Subcutaneous abdominal adipose tissue (tissue), 5 donors: ENCODE measurements at regions not wholly inside any gene's neighbourhood (a gene's known extent, or its start where the extent isn't known, plus 50 kb on each side); places are given as distances from the start of the nearest gene placed in this dataset.

Experiments
- H3K27ac ChIP-seq: one replicate; pipeline ENCODE4 v1.7.0; 2013; ENCODE audit warnings: low read depth, mild to moderate bottlenecking, inconsistent platforms, low read length, moderate library complexity
- H3K27me3 ChIP-seq, 5 donors: one replicate each; pipeline ENCODE4 v1.7.0; 2013; ENCODE audit warnings: low read length in 5 of 5, inconsistent platforms in 1 of 5; ENCODE audit not compliant: control insufficient read depth in 5 of 5, insufficient read depth in 4 of 5
- H3K36me3 ChIP-seq, 5 donors: one replicate each; pipeline ENCODE4 v1.7.0; 2013; ENCODE audit warnings: low read length in 5 of 5; ENCODE audit not compliant: control insufficient read depth in 5 of 5, insufficient read depth in 5 of 5
- H3K4me1 ChIP-seq, 5 donors: one replicate each; pipeline ENCODE4 v1.7.0; 2013; ENCODE audit warnings: low read length in 5 of 5, mild to moderate bottlenecking in 3 of 5, moderate library complexity in 1 of 5; ENCODE audit not compliant: control insufficient read depth in 5 of 5, insufficient read depth in 5 of 5
- H3K4me3 ChIP-seq, 5 donors: one replicate each; pipeline ENCODE4 v1.7.0; 2013; ENCODE audit warnings: low read length in 5 of 5, low read depth in 1 of 5
- H3K9ac ChIP-seq, 5 donors: one replicate each; pipeline ENCODE4 v1.7.0; 2013; ENCODE audit warnings: low read length in 5 of 5, mild to moderate bottlenecking in 4 of 5, moderate library complexity in 3 of 5
- H3K9me3 ChIP-seq, 5 donors: one replicate each; pipeline ENCODE4 v1.7.0; 2013; ENCODE audit warnings: low read length in 5 of 5; ENCODE audit not compliant: control insufficient read depth in 5 of 5
- donor health status: healthy.
- donor health status: healthy.
- donor health status: healthy.
- donor health status: healthy.
- donor health status: healthy.

- Histone ChIP-seq H3K9me3 (no peaks in the 10 kb centered on the region), H3K9ac (no peak overlapping the region), H3K4me3 (no peak overlapping the region), H3K4me1 (no peaks in the 10 kb centered on the region), H3K36me3 (no peaks in the 10 kb centered on the region), H3K27ac (no peak overlapping the region), H3K27me3 (peaks cover 0 to 3% (median 0%) of the 10 kb centered on the region in 5 donors)
These were observed 142.6 kb downstream of the UTP18 start for GRCh38 chr17:51402899-51403298.

- Histone ChIP-seq H3K27me3 (peaks cover 0 to 4% (median 0%) of the 10 kb centered on the region in 5 donors), H3K27ac (no peak overlapping the region), H3K36me3 (no peaks in the 10 kb centered on the region), H3K4me3 (no peak overlapping the region), H3K9ac (no peak overlapping the region), H3K9me3 (no peaks in the 10 kb centered on the region), H3K4me1 (no peaks in the 10 kb centered on the region)
These were observed 147.2 kb downstream of the UTP18 start for GRCh38 chr17:51407576-51407975.

GRCh38 chr17:51419476-51419875, 159.1 kb downstream of the UTP18 start:
- Histone ChIP-seq H3K9me3 (peaks cover 0 to 10% (median 0%) of the 10 kb centered on the region in 5 donors), H3K27me3 (peaks cover 0 to 12% (median 3%) of the 10 kb centered on the region in 5 donors), H3K9ac (no peak overlapping the region), H3K4me3 (no peak overlapping the region), H3K27ac (no peak overlapping the region), H3K4me1 (no peaks in the 10 kb centered on the region), H3K36me3 (no peaks in the 10 kb centered on the region)

- Histone ChIP-seq H3K9me3 (peaks cover 0 to 10% (median 0%) of the 10 kb centered on the region in 5 donors), H3K4me3 (no peak overlapping the region)
These were observed 161.2 kb downstream of the UTP18 start for GRCh38 chr17:51421525-51421924.

GRCh38 chr17:51422634-51423033, 162.3 kb downstream of the UTP18 start:
- H3K36me3 ChIP-seq, result no peaks in the 10 kb centered on the region

More at GRCh38 chr17:51421525-51421924, 161.2 kb downstream of the UTP18 start:
- Histone ChIP-seq H3K27me3 (peaks cover 0 to 12% (median 3%) of the 10 kb centered on the region in 5 donors), H3K27ac (no peak overlapping the region), H3K9ac (no peak overlapping the region), H3K4me1 (no peaks in the 10 kb centered on the region), H3K36me3 (no peaks in the 10 kb centered on the region)

GRCh38 chr17:51423421-51424160, 163.2 kb downstream of the UTP18 start:
- no peaks in the 10 kb centered on the region for H3K36me3 ChIP-seq
- peaks cover 0 to 17% (median 3%) of the 10 kb centered on the region in 5 donors for H3K27me3 ChIP-seq
- H3K27ac ChIP-seq, result no peak overlapping the region
- no peak overlapping the region for H3K4me3 ChIP-seq
- peaks cover 0 to 10% (median 0%) of the 10 kb centered on the region in 5 donors for H3K9me3 ChIP-seq
- H3K9ac ChIP-seq, result no peak overlapping the region
- no peaks in the 10 kb centered on the region for H3K4me1 ChIP-seq

More at GRCh38 chr17:51422634-51423033, 162.3 kb downstream of the UTP18 start:
- no peak overlapping the region for H3K27ac ChIP-seq
- H3K4me1 ChIP-seq, result no peaks in the 10 kb centered on the region
- H3K27me3 ChIP-seq, result peaks cover 0 to 17% (median 3%) of the 10 kb centered on the region in 5 donors
- no peak overlapping the region for H3K4me3 ChIP-seq
- peaks cover 0 to 10% (median 0%) of the 10 kb centered on the region in 5 donors for H3K9me3 ChIP-seq
- no peak overlapping the region for H3K9ac ChIP-seq

- Histone ChIP-seq H3K4me3 (no peak overlapping the region), H3K9me3 (peaks cover 0 to 10% (median 0%) of the 10 kb centered on the region in 5 donors), H3K27me3 (peaks cover 0 to 17% (median 3%) of the 10 kb centered on the region in 5 donors), H3K36me3 (no peaks in the 10 kb centered on the region), H3K4me1 (no peaks in the 10 kb centered on the region), H3K9ac (no peak overlapping the region), H3K27ac (no peak overlapping the region)
These were observed 165.4 kb downstream of the UTP18 start for GRCh38 chr17:51425773-51426172.

GRCh38 chr17:51427323-51427811, 167.0 kb downstream of the UTP18 start:
- H3K9me3 ChIP-seq, result peaks cover 0 to 10% (median 0%) of the 10 kb centered on the region in 5 donors
- no peaks in the 10 kb centered on the region for H3K36me3 ChIP-seq
- no peak overlapping the region for H3K4me3 ChIP-seq
- no peaks in the 10 kb centered on the region for H3K4me1 ChIP-seq
- H3K27me3 ChIP-seq, result peaks cover 0 to 13% (median 3%) of the 10 kb centered on the region in 5 donors
- H3K9ac ChIP-seq, result no peak overlapping the region
- no peak overlapping the region for H3K27ac ChIP-seq

- no peak overlapping the region for H3K27ac ChIP-seq
- H3K36me3 ChIP-seq, result no peaks in the 10 kb centered on the region
- no peaks in the 10 kb centered on the region for H3K4me1 ChIP-seq
- H3K4me3 ChIP-seq, result no peak overlapping the region
- no peak overlapping the region for H3K9ac ChIP-seq
- H3K9me3 ChIP-seq, result peaks cover 0 to 6% (median 0%) of the 10 kb centered on the region in 5 donors
- H3K27me3 ChIP-seq, result peaks cover 0 to 9% (median 0%) of the 10 kb centered on the region in 5 donors
These were observed 167.5 kb downstream of the UTP18 start for GRCh38 chr17:51427856-51428255.

GRCh38 chr17:51428668-51429495, 168.5 kb downstream of the UTP18 start:
- Histone ChIP-seq H3K9ac (no peak overlapping the region), H3K9me3 (no peaks in the 10 kb centered on the region), H3K27ac (no peak overlapping the region), H3K4me1 (no peaks in the 10 kb centered on the region), H3K4me3 (no peak overlapping the region), H3K36me3 (no peaks in the 10 kb centered on the region), H3K27me3 (peaks cover 0 to 6% (median 0%) of the 10 kb centered on the region in 5 donors)
